DMS114 treated with DMSO at 0.1 percent for 48 hours (cell line): ENCODE measurements at regions not wholly inside any gene's neighbourhood (a gene's known extent, or its start where the extent isn't known, plus 50 kb on each side); places are given as distances from the start of the nearest gene placed in this dataset.

Experiments
- DNase-seq: peaks from one replicate; lab custom pipeline; 2025; ENCODE audit not compliant: unreplicated experiment; lab: John Stamatoyannopoulos, UW

DNA sequence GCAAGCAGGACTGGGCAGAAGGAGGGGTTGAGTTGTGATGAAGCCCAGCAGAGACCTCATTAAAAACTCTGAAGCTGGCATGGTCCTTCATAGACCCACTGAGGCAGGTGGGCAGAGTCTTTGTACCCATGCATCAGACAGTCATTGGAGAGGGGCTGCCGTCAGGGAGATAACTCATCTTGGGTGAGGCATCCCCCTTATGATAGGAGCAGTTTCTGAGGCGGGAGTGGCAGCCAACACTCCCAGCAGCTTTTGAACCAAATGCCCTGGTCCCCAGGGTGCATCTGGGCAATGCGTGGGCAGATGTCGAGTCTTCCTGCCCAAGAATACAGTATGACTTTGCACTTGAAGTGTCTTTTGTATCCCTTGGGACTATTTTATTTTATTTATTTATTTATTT, 68.1 kb downstream of the HTR5A start:
- no peak for DNase-seq

DNA sequence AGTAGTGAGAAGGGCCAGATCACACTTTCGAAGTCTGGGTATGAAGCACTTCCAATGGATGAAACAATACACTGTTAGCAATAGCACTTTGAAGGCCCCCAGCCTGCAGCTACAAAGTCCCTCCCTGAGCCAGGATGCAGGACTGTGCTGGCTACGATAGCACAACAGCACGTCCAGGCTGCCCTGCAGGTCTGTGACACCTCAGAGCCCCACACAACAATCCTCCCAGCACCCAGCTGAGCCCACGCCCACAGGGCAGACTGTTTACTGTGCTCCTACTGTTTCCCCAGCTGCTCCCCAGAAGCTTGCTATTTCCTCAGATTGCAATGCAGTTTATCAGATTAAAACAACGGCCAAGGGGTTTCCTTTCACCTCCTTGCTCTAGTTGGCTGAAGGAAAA, 71.4 kb downstream of the HTR5A start:
- DNase-seq: no peak

DNA sequence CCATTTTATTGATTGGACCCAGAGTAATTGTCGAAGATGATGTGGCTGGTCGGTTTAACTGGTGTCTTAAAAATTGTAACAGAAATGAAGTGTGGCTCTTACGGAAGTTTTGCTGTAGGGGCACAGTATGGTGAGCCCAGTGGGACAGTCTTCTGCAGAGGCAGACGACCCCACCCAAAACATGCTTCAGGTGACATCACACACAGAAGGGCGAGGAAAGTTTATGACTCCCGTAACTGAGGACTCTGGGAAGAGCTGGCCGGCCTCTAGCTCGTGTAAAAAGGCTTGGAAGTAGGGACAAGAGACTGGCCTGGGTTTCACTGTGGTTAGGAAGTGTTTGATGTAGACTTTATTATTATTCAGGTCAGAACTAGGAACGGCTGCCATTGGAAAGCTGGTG, 73.3 kb downstream of the HTR5A start:
- DNase-seq: no peak

DNA sequence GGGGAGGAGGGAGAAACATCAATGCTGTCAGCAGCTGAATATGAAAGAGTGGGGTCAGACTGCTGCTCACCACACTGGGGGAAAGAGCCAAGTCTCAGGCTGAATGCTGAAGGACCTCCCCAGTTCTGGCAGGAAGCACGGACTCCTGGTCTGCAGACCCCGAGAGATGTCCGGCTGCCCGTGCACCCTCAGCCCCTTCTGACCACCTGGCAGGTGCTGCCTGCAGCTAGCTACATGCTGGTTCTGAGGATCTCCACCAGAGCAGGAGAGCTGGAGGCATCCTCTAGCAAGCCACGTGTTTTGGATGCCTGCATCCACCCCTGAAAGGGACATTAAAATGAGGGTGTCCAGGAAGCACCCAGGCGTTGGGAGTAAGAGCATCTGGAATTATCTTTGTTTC, 74.2 kb downstream of the HTR5A start:
- DNase-seq: no peak

DNA sequence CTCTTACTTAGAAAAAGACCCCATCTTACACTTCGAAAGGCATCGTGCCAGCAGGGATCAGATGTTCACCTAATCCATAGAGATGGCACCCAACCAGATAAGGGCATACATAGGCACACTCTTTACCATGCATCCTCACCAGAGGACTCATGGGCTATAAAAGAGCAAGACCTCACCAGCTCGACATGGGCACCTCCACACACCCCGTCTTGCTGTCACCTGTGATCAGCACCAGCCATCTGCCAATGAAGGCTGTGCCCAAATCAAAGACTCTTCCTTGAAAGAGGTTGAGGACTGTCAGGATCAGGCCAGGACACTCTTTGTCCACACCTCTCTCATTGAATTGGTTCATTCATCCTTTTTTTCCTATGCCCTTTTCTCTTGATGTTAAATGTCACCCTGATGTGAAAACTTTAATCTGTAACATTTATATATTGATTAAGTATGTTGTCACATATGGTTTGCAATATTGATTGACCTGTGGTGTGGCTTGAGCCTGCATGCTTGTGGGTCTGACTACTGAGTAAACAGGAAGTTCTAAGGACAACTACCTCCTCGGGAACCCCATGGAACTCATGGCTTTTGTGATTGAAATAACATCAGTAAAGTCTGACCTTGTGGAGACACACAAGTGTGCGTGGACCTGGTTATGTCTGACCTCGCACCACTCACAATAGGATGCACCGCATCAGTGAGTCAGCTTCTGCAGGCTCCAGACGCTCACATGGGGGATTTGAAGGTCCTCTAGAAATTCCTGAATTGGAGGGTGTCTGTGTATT, 75.5 kb downstream of the HTR5A start:
- DNase-seq: no peak

DNA sequence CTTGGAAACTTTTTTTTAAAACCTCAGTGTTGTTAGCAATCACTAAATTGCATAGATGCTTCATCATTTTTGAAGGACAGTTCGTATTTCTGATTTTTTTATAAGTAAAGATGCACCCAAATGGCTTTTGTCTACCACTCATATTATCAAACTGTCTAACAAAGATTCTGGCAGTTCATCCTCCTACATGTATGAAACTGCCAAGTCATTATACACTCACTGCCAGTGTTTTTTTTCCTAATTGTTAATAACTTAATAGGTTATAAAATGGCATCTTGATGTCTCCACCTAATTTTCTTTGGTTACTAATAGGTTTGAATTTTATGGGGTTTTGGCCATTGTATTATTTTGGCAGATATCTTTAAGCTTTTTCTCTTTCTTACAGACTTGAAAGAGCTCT, 77.0 kb downstream of the HTR5A start:
- no peak for DNase-seq

DNA sequence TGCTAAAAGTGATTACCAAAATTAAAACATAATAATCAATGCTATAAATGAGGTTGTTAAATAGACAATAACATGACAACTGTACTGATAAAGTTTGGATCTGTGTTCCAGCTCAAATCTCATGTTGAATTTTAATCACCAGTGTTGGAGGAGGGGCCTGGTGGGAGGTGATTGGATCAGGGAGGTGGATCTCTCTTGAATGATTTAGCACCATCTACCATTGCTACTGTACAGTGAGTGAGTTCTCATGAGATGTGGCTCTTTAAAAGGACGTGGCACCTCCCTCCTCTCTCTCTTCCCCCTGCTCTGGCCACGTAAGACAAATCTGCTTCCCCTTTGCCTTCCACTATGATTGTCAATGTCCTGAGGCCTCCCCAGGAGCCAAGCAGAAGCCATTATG, 77.5 kb downstream of the HTR5A start:
- DNase-seq: no peak

DNA sequence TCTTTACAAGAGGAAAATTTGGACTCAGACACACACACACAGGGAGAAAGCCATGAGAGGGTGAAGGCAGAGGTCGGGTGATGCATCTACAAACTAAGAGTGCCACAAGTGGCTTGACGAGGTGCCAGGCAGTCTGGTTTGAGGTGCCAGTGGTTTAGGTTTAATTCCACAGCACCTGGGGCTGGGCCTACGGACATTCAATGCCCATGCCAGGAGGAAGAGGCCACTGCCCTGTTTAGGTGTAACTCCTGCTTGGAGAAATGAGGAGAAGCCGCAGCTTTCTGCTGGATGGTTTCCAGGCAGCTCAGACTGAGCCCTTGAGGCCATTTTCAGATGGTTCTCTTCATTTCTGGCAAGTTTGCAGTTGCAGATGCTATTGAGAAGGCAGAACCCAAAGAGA, 83.6 kb downstream of the HTR5A start:
- DNase-seq: no peak

DNA sequence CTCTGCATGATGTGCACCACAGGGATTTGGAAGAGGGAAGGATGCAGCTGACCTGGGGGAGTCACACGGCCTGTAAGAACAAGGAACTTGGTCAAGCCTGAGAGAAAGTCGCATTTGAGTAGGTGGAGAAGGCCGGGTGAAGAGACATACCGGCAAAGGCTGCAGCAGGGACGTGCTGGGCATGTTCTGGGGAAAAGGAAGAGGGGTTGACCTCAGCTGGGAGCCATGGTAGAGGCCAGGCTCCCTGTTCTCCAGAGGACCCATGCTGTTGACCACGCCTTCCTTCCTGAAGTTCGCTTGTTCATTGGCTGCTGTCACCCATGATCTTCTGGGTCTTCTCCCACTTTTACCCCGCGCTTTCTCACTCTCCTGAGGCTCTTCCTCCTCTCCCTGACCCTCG, 84.5 kb downstream of the HTR5A start:
- no peak for DNase-seq

DNA sequence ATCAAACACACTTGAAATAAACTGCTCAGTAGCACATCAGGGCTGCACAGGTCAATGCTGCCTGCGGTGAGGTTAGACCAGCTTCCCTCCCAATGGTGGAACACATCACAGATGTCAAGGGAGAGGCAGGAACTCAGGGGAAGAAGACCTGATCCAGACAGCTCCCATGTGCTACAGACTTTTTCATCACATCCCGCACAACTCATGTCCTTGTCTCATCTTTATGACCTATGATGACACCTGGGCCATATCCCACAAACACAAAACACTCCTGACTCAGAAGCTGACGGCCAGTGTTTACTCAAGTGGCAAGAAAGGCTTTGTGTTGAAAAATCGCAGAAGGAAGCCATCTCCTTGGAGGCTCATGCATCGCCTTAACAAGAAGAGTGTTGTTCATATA, 91.6 kb downstream of the HTR5A start:
- DNase-seq: no peak

DNA sequence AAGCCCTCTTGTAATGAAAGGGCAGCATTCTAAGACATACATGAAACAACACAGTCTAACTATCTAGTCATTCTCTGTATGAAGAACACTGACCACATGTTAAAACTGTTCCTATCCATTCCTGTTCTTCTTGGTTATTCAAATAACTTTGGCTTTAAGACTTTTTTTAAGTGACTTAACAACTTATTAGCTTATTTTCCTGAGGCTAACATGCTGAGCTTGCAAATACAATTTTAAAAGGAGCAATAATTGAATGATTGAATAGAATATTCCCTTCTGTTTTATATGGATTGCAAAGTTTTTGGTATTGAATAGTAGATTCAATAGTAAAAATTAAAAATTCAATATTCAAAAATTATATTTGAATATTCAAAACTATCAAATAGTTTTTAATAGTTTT, 92.3 kb downstream of the HTR5A start:
- DNase-seq: no peak

DNA sequence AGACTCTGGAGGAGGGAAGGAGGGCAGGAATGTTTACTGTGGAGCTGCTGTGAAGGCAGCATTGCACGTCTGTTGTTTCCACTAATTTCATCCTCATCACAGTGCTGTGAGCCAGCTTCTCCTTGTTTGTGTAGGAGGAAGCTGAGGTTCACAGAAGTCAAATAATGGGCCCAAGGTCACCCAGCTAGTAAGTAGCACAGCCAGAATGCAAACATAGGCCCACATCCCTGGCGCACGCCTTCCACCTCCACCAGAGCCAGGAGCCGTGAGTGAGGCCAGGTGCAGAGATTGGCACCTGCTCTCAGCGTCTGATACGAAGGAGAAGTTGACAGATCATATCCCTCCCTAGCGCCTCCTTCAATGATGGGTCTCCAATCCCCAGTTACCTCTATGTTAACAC, 93.6 kb downstream of the HTR5A start:
- DNase-seq: no peak

DNA sequence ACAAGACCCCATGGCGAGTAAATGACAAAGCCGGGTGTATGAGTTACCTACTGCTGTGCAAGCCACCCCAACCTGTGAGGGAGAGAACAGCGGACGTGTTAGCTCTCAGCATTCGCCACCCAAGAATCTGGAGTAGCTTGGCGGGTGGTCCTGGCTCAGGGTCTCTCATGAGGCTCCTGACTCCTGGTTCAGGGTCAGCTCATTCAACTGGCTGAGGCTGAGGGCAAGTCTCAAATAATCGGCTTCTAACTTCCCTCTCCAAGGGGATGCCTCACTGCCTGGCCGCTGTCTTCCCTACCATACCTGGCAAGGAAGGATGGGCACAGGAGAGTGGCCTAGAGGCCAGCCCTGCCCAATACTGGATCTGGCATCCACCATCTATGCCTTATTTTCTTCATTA, 94.2 kb downstream of the HTR5A start:
- DNase-seq: no peak

DNA sequence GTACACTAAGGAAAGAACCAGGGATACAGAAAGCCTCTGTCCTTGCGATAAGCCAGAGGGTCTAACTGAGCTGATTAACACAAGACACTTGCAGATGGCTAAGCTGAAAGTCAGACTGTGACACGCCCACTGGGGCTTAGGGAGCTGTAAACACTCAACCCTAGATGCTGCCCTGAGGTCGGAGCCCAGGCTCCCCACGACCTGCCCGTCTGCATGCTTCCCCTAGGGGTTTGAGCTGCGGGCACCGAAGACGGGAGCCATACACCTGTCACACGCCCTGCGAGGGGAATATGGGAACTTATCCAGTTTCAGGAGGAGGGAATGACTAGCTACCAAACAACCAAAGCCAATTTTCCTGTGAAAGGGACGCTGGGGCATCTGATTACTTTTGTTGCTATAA, 96.0 kb downstream of the HTR5A start:
- no peak for DNase-seq

DNA sequence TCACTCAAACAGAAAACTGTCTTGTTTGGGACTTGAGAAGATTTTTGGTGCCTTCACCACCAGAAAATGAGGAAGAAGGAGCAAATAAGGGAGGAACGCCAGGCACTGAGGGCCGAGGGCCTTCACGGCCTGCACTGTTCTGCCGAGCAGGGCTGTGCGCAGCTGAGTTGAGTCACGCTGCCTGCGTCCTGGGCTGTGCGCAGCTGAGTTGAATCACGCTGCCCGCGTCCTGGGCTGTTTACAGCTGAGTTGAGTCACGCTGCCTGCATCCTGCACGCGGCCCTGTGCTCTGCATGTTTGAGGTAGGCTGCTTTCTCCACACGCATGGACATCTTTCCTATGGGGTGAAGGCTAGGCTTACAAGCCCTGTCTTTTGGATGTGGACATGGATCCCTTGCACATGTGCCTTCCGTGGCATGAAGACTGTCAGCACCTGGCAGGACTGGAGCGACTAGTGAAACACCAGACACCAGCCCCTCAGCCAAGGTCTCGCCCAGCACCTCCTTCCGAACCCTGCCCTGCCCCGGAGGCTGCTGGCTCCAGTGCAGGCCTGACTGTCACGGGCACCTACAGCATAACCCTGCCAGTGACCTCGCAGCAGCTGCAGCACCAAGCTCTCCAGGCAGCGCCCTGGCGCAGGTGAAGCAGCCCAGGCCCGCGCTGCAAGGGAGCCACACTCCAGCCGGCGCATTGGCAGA, 96.7 kb downstream of the HTR5A start:
- DNase-seq: no peak

DNA sequence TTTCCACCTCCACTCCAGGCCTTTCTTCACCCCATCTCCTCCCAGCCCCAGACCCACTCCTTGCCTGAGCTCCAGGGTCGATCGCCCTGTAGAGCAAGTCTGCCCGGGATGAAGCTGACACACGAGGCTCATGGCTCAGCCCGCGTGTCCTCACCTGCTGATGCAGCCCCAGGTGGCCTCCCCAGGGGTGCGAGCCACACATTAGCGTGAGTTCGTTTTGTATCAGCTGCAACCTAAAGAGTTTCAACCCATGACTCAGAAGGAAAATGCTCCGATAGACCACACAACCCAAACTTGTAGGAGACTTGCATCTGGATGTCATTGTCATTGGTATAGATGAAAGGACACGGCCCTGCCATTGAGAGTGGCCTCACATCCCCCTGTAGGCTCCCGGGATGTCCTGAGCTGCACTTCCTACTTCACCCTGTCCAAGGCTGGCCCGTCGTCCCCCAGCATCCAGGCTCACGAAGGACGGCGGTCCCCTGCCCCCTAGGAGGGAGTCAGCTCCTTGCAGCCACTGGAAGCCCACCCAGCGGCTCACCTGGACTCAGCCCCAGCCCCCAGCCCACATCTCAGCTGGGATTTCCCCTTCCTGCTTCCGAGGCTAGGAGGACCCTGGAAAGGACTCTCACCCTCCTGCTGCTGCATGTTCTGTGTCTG, 97.7 kb downstream of the HTR5A start:
- DNase-seq: no peak

DNA sequence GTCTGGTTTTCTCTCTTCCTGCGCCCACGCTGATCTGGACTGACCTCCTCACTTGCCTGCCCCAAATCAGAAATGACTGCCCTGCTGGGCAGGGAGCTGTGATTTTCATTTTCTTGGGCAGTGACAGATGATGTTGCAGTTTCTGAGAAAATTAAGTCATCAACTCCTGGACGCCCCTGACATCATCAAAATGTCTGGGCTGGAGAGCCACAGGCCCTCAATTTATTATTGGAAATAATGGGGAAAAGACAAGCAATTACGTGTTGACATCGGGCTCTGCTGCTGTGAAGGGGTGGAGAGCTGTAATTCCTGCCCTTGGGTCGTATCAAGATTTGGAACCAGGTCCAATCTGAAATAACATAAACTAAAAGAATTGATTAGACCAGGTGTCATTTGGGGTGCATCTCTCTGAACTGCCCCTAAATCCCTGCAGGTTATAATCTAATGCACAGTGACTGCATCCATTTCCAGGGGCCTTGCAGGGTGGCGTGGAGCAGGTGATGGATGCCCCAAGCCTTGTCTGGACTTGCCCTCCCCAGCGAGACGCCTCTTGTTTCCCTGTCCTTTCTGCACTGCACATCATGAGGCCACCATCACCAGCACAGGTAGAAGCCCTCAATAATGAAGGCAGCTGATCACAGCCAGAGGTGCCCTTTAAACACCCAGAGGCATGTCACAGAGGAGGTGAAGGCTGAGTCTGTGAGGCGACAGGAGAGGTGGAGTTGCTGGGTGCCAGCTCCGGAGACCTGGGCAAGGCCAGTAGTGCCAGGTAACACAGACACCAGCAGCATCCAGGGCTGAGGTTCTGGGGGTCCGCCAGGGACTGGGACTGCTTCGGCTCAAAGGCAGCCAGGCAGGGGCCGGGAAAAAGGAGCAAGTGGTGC, 98.7 kb downstream of the HTR5A start:
- no peak for DNase-seq

DNA sequence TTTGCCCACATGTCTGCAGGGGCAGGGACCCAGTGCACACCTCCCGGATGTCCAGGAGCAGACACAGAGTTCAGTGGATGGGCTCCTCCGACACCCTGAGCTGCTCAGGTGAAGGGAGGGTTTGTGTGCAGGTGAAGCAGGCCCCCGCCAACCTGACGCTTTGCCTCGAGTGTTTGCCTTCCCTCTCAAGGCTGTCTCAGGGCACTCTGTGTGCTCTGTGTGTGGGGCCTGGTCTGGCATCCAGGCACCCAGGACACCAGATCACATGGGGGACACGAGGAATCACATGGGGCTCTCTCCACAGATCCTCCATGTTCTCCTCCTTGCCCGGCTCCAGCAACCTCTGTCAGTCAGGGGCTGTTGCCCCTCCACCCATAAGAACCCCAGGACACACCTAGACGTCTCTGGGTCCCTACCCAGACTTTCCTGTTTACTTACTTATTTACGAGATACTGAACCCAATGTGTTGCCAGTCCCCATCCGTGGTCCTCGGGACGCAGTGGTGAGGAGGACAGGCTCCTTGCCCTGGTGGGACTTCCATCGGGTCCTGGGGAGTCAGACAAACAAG, 99.5 kb downstream of the HTR5A start:
- DNase-seq: no peak

DNA sequence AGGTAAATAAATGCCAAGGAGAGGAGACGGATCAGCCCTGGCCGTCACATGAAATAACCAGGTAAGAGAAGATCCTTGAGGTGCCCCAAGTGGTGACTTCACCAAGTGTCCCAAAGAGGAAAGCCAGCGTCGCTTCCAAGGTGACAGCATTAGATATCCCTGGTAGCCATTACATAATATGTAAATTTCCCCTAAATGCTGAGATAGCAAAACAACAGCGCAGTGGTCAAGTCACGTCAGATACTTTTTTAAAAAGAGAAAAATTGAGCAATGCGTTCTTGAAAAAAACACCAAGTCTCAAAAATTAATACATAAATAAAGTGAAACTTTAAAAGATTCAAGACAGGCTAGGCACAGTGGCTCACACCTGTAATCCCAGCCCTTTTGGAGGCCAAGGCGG, 100.2 kb downstream of the HTR5A start:
- DNase-seq: no peak

DNA sequence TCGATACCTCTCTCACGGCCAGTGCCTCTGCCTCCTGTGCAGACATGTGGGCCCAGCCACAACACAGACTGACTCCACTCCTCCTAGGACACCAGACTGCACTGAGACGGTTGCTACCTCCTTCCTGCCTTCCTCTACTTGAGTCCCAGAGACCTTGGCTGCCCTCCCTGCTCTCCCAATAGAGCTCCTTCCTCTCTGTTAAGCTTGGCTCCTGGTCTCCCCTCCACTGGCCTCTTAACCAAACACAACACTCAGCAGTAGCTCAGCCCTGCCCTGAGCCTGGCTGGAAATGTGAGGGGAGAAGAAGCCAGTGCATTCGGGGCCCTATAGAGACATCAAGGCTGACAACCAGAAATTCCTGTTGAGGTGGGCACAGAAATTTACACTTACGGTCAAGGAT, 102.0 kb downstream of the HTR5A start:
- no peak for DNase-seq

DNA sequence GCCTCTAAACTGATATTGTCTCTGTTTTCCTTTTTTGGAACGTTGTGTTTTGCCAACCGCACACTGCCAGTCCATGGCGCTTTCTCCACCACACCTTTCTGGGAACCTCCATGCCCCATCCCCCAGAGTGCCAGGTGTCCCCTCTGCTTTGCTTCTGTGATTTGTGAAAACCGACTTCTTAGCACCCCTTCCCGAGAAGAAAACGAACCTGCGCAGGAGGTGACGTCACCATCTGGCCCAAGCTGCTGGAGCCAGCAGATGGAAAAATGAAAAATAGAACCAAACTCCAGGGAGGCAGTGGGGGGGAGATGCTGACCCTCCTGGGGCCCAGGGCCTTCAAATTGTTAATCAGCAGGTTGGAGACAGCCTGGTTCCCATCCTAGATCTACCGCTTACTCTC, 103.8 kb downstream of the HTR5A start:
- no peak for DNase-seq
